ENCODE measurements at regions not wholly inside any gene's neighbourhood (a gene's known extent, or its start where the extent isn't known, plus 50 kb on each side); places are given as distances from the start of the nearest gene placed in this dataset.

DNA sequence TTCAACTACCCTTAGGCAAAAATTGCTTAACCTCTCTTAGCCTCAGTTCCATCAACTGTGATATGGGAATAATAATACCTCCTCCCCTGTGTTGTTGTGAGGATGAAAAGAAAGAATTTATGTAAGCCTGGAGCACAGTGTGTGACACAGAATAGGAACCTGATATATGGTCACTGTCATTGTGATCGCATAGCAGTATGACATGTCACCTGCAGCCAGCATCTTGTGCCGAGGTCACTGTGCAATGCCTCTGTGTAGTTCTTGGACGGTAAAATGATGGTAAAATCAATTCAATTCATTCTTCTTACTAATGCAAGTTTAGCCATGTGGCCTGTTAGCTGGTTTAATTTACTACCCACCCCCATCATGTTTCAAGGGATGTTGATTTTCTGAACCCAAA, 54.6 kb upstream of the GPR158 start:
- Histone ChIP-seq H2AFZ (ENCODE audit: low read depth) (no peak overlapping the region), H3K36me3 (ENCODE audit: insufficient read depth) (no peaks in the 10 kb centered on the region), H3K79me2 (ENCODE audit: insufficient read depth, low read depth) (no peaks in the 10 kb centered on the region), H3K4me1 (ENCODE audit: low read depth, poor library complexity, severe bottlenecking) (no peaks in the 10 kb centered on the region), H3K4me2 (no peak overlapping the region), H4K20me1 (ENCODE audit: insufficient read depth) (no peaks in the 10 kb centered on the region), H3K9ac (no peak overlapping the region), H3K27ac (no peak overlapping the region), H3K27me3 (ENCODE audit: insufficient read depth, low read depth) (no peaks in the 10 kb centered on the region), H3K4me3 (IDR thresholded peaks at IDR 0.05; ENCODE audit: insufficient read depth, low read depth, low read length) (no peak overlapping the region)
- TF ChIP-seq, protein P1, sequence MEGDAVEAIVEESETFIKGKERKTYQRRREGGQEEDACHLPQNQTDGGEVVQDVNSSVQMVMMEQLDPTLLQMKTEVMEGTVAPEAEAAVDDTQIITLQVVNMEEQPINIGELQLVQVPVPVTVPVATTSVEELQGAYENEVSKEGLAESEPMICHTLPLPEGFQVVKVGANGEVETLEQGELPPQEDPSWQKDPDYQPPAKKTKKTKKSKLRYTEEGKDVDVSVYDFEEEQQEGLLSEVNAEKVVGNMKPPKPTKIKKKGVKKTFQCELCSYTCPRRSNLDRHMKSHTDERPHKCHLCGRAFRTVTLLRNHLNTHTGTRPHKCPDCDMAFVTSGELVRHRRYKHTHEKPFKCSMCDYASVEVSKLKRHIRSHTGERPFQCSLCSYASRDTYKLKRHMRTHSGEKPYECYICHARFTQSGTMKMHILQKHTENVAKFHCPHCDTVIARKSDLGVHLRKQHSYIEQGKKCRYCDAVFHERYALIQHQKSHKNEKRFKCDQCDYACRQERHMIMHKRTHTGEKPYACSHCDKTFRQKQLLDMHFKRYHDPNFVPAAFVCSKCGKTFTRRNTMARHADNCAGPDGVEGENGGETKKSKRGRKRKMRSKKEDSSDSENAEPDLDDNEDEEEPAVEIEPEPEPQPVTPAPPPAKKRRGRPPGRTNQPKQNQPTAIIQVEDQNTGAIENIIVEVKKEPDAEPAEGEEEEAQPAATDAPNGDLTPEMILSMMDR (conservative IDR thresholded peaks at IDR 0.05; ENCODE audit: low read depth, low read length) = no peak

All from KMS-11 (cell line).